Astrocyte of the spinal cord (primary cell): ENCODE measurements at regions not wholly inside any gene's neighbourhood (a gene's known extent, or its start where the extent isn't known, plus 50 kb on each side); places are given as distances from the start of the nearest gene placed in this dataset.

Experiments used
- DNase-seq: peaks from one replicate; pipeline ENCODE4 v3.0.0; 2011; ENCODE audit warnings: low read depth, low spot score
- H3K4me3 ChIP-seq: 2 replicates; pipeline ENCODE4 v1.5.1; 2011; ENCODE audit warnings: low read depth, mild to moderate bottlenecking, low read length, moderate library complexity
- CTCF ChIP-seq: IDR thresholded peaks from 2 replicates; pipeline ENCODE4 v1.5.1; 2012; ENCODE audit warnings: low read depth, mild to moderate bottlenecking, low read length, inconsistent platforms
- in situ Hi-C: cut with HindIII; loops from 2 replicates; pipeline ENCODE4 v1.10.0; 2017; ENCODE audit warnings: low sequenced_read_pairs

GRCh38 chr4:138948918-138949317 is 66.7 kb upstream of the NOCT start:
- no peak for TF ChIP-seq CTCF
- in situ Hi-C loops = no loop called here
- no peak overlapping the region for H3K4me3 ChIP-seq
- DNase-seq = no peak

- in situ Hi-C loops = no loop called here
- no peak overlapping the region for H3K4me3 ChIP-seq
- no peak for TF ChIP-seq CTCF
- no peak for DNase-seq
These were observed 69.3 kb upstream of the NOCT start for GRCh38 chr4:138946306-138946705.

- no peak for DNase-seq
- no peak for TF ChIP-seq CTCF
- no peak overlapping the region for H3K4me3 ChIP-seq
- in situ Hi-C loops = no loop called here
These were observed 69.7 kb upstream of the NOCT start for GRCh38 chr4:138945840-138946239.

GRCh38 chr4:138945401-138945800 is 70.2 kb upstream of the NOCT start:
- no peak for TF ChIP-seq CTCF
- DNase-seq = no peak
- H3K4me3 ChIP-seq = no peak overlapping the region
- in situ Hi-C loops = no loop called here

GRCh38 chr4:138943893-138944292 is 71.7 kb upstream of the NOCT start:
- no peak for DNase-seq
- in situ Hi-C loops = no loop called here
- no peak for TF ChIP-seq CTCF
- H3K4me3 ChIP-seq = no peak overlapping the region

GRCh38 chr4:138941037-138941436 is 74.5 kb upstream of the NOCT start:
- no peak overlapping the region for H3K4me3 ChIP-seq
- in situ Hi-C loops = no loop called here
- no peak for DNase-seq
- no peak for TF ChIP-seq CTCF

- no peak overlapping the region for H3K4me3 ChIP-seq
- in situ Hi-C loops = no loop called here
- no peak for DNase-seq
- no peak for TF ChIP-seq CTCF
These were observed 75.6 kb upstream of the NOCT start for GRCh38 chr4:138939960-138940359.
